ENCODE measurements at regions not wholly inside any gene's neighbourhood (a gene's known extent, or its start where the extent isn't known, plus 50 kb on each side); places are given as distances from the start of the nearest gene placed in this dataset.

GRCh38 chr10:128377988-128378387 lies 251.8 kb upstream of the MKI67 start:
- no peaks in the 10 kb centered on the region for H3F3A ChIP-seq (ENCODE audit: insufficient read depth, low read length, poor library complexity, severe bottlenecking)
- H3K9me3 ChIP-seq (ENCODE audit: low read length), result no peaks in the 10 kb centered on the region
- H3K9ac ChIP-seq (ENCODE audit: low read length), result no peak overlapping the region
- no peaks in the 10 kb centered on the region for H3K79me2 ChIP-seq (replicated peaks; ENCODE audit: insufficient read depth, low read length)
- TF ChIP-seq EZH2 (IDR thresholded peaks at IDR 0.05; ENCODE audit: borderline replicate concordance, insufficient read depth, low read length, poor library complexity, severe bottlenecking), result no peak
- no peak for TF ChIP-seq CTCF (IDR thresholded peaks at IDR 0.05; ENCODE audit: poor library complexity, severe bottlenecking)
- TF ChIP-seq RAD21 (conservative IDR thresholded peaks at IDR 0.05), result no peak
- TF ChIP-seq EP300 (conservative IDR thresholded peaks at IDR 0.05; ENCODE audit: poor library complexity, severe bottlenecking), result no peak
- TF ChIP-seq, protein P1, sequence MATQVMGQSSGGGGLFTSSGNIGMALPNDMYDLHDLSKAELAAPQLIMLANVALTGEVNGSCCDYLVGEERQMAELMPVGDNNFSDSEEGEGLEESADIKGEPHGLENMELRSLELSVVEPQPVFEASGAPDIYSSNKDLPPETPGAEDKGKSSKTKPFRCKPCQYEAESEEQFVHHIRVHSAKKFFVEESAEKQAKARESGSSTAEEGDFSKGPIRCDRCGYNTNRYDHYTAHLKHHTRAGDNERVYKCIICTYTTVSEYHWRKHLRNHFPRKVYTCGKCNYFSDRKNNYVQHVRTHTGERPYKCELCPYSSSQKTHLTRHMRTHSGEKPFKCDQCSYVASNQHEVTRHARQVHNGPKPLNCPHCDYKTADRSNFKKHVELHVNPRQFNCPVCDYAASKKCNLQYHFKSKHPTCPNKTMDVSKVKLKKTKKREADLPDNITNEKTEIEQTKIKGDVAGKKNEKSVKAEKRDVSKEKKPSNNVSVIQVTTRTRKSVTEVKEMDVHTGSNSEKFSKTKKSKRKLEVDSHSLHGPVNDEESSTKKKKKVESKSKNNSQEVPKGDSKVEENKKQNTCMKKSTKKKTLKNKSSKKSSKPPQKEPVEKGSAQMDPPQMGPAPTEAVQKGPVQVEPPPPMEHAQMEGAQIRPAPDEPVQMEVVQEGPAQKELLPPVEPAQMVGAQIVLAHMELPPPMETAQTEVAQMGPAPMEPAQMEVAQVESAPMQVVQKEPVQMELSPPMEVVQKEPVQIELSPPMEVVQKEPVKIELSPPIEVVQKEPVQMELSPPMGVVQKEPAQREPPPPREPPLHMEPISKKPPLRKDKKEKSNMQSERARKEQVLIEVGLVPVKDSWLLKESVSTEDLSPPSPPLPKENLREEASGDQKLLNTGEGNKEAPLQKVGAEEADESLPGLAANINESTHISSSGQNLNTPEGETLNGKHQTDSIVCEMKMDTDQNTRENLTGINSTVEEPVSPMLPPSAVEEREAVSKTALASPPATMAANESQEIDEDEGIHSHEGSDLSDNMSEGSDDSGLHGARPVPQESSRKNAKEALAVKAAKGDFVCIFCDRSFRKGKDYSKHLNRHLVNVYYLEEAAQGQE (IDR thresholded peaks at IDR 0.05; ENCODE audit: borderline replicate concordance), result no peak
- TF ChIP-seq POLR2AphosphoS5 (IDR thresholded peaks at IDR 0.05), result no peak
- no peak for TF ChIP-seq TAF1 (IDR thresholded peaks at IDR 0.05; ENCODE audit: low read depth)
- TF ChIP-seq SMC3 (conservative IDR thresholded peaks at IDR 0.05; ENCODE audit: poor library complexity), result no peak
- no peak for TF ChIP-seq MXI1 (conservative IDR thresholded peaks at IDR 0.05; ENCODE audit: poor library complexity, severe bottlenecking)
- H3K9me2 ChIP-seq (ENCODE audit: insufficient read depth, low read length), result no peaks in the 10 kb centered on the region
- H3K27ac ChIP-seq (ENCODE audit: low read length), result no peak overlapping the region
- H3K36me3 ChIP-seq (ENCODE audit: insufficient read depth, low read length), result no peaks in the 10 kb centered on the region
- H2AFZ ChIP-seq (ENCODE audit: low read depth, low read length), result no peak overlapping the region
- H3K27me3 ChIP-seq (ENCODE audit: insufficient read depth, low read depth, low read length), result no peaks in the 10 kb centered on the region
- H3K4me3 ChIP-seq (ENCODE audit: low read length), result no peak overlapping the region
- H3K4me2 ChIP-seq (ENCODE audit: low read length), result no peak overlapping the region
- H4K20me1 ChIP-seq (ENCODE audit: insufficient read depth), result no peaks in the 10 kb centered on the region

- Histone ChIP-seq H3K36me3 (ENCODE audit: insufficient read depth, low read length) (no peaks in the 10 kb centered on the region), H3K27ac (ENCODE audit: low read length) (no peak overlapping the region), H3K79me2 (replicated peaks; ENCODE audit: insufficient read depth, low read length) (no peaks in the 10 kb centered on the region), H4K20me1 (ENCODE audit: insufficient read depth) (no peaks in the 10 kb centered on the region), H3K4me3 (ENCODE audit: low read length) (no peak overlapping the region), H3K9me3 (ENCODE audit: low read length) (no peaks in the 10 kb centered on the region), H3K27me3 (ENCODE audit: insufficient read depth, low read depth, low read length) (no peaks in the 10 kb centered on the region), H2AFZ (ENCODE audit: low read depth, low read length) (no peak overlapping the region), H3K4me2 (ENCODE audit: low read length) (no peak overlapping the region), H3F3A (ENCODE audit: insufficient read depth, low read length, poor library complexity, severe bottlenecking) (no peaks in the 10 kb centered on the region), H3K9me2 (ENCODE audit: insufficient read depth, low read length) (no peaks in the 10 kb centered on the region), H3K9ac (ENCODE audit: low read length) (no peak overlapping the region)
- no peak for TF ChIP-seq RAD21 (conservative IDR thresholded peaks at IDR 0.05)
- TF ChIP-seq TAF1 (IDR thresholded peaks at IDR 0.05; ENCODE audit: low read depth), result no peak
- TF ChIP-seq EZH2 (IDR thresholded peaks at IDR 0.05; ENCODE audit: borderline replicate concordance, insufficient read depth, low read length, poor library complexity, severe bottlenecking), result no peak
- no peak for TF ChIP-seq POLR2AphosphoS5 (IDR thresholded peaks at IDR 0.05)
- TF ChIP-seq SMC3 (conservative IDR thresholded peaks at IDR 0.05; ENCODE audit: poor library complexity), result no peak
- TF ChIP-seq CTCF (IDR thresholded peaks at IDR 0.05; ENCODE audit: poor library complexity, severe bottlenecking), result no peak
- no peak for TF ChIP-seq EP300 (conservative IDR thresholded peaks at IDR 0.05; ENCODE audit: poor library complexity, severe bottlenecking)
- TF ChIP-seq, protein P1 (IDR thresholded peaks at IDR 0.05; ENCODE audit: borderline replicate concordance), result no peak
Observed at GRCh38 chr10:128380946-128381345, 254.7 kb upstream of the MKI67 start.
